Hypothalamus (tissue), 51 donors: ENCODE measurements at regions not wholly inside any gene's neighbourhood (a gene's known extent, or its start where the extent isn't known, plus 50 kb on each side); places are given as distances from the start of the nearest gene placed in this dataset.
"Not testable (repeated sequence)": the region's sequence is repeated elsewhere in the genome, so short reads cannot be mapped to it uniquely, and the experiment has no call there.

Experiments used
- DNase-seq, 51 donors: peaks; one replicate each; lab custom pipeline; 2025; lab: John Stamatoyannopoulos, UW

GRCh38 chr1:194503209-194503608, 1316.8 kb upstream of the B3GALT2 start:
- no peak for DNase-seq

DNA sequence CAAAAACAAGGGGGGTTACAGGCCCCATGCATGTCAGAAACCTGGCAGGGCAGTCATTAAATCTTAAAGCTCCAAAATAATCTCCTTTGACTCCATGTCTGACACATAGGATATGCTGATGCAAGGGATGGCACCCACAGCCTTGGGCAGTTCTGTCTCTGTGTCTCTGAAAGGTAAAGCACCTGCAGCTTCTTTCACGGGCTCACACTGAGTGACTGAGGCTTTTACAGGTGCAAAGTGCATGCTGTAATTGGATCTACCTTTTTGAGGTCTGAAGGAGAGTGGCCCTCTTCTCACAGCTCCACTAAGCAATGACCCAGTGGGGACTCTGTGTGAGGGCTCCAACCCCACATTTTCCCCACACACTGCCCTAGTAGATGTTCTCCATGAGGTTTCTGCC, 1309.0 kb upstream of the B3GALT2 start:
- DNase-seq = no peak

GRCh38 chr1:194487172-194487571, 1300.8 kb upstream of the B3GALT2 start:
- no peak for DNase-seq

GRCh38 chr1:194485432-194485831, 1299.0 kb upstream of the B3GALT2 start:
- DNase-seq = no peak

DNA sequence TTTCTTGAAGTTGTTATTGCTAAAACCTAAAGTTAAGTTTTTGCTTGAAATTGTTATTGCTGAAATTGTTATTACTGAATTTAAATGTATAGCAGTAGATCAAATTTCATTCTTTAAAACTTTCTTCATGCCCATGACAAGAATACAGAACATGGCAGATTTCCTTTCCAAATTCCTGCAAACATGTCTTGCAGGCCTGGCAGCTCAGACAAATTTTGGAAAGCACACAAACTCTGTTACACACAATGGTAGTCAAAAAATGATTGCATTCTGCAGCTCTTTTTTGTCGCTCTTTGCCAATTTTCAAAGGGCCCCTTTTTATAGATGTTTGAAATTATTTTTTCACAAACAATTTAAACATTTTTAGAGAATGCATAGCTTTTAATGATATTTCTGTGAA, 1292.3 kb upstream of the B3GALT2 start:
- DNase-seq = no peak

DNA sequence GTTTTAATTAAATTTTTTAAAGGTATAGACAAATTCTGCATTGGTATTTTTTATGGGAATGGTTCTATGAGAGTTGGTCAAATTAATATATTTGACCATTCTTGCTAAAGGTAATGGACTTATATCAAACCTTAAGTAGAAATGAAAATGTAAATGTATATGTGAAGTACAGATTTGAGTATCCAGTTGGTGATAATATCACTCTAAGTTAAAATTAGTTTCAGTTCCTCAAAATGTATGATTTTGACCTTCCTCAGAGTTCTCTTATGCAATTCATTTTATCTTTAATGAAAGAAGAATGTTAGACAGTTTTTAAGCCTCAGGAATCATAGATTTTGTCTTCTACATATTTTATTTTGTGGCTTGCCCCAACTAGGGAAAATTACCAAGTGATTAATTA, 1291.5 kb upstream of the B3GALT2 start:
- DNase-seq = no peak

DNA sequence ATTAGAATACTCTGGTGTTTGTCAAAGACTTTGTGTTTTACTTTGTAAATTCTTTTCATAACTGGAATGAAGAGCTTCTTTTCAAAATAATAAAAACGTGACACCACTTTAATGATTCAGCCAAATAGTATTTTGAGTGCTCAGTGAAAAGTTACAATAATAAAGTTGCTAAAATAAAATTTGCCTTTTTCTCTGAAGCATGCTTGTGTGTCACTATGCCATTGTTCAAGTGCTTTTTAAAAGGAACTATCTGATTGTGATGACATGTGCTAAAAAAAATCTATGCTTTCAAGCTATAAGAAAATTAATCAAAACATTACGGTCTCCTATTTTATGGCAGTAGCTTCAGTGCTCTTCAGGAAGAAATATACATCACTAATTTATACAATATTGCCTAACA, 1290.5 kb upstream of the B3GALT2 start:
- no peak for DNase-seq

DNA sequence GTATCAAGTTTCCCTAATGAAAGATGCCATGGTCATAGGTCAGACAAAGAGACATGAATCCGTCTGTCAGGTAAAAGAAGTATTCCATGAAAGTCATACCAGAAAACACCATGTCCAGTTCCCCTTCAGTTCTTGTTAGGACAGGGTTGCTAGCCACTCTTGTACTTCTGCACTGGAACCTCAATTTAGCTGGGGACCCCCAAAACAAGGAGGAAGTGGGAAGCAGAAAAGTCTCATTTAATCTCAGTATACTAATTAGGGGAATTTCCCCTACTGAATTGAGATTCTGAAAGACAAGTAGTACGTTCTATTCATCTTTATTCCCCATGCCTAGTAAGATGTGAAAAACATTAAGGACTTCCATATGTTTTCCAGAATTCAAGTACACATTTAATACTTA, 1289.9 kb upstream of the B3GALT2 start:
- DNase-seq = no peak

DNA sequence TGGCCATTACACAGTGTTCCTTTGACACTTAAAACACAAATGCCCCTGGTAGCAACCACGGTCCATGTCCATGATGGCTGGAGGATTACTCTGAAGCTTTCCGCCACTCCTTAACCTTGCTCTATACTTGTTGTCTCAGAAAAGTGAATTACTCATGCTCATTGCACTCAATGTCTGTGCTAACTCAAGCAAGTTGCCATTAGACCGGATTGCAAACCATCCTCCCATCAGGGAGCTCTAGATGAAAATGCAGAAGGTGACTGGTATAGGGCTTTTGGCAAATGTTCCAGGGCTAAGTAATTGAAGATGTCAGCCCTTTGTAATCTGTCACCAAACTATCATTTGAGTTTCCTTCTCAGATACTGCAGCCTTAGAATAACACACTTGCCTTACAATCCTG, 1288.3 kb upstream of the B3GALT2 start:
- DNase-seq = no peak

DNA sequence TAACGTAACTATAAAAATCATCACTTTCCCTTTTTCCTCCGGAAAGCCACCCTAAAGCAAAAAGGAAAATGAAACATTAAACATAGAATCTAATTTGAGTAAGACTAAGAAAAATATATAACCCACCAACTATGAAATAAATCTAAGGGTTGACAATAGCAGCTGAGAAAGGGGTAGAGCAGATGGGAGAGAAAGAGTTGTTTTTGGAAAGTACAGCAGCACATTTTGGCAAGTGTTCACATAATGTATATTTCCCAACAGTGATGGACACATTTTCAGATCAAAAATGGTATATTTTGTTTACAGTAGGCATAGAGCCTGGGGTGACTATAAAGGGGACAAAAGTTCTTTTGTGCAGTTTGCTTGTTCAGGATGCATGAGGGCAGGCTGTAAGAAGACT, 1287.4 kb upstream of the B3GALT2 start:
- DNase-seq = no peak

DNA sequence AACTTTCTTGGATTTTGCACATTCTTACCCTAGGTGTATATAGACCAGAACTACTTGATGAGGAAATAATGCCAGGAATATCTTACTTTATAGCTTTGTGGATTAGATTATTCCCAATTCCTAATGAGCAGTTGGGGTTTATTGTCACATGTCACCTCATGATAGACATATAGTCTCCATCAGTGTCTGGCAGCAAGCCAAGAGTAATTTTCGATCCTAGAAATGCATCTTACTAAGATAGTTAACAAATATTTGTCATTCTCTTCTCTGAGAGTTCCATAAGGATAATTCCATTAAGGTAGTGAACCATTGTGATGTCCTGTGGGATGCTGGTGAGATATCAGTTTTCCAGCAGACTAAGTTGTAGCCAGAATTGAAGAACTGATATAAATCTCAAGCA, 1282.9 kb upstream of the B3GALT2 start:
- DNase-seq = no peak

DNA sequence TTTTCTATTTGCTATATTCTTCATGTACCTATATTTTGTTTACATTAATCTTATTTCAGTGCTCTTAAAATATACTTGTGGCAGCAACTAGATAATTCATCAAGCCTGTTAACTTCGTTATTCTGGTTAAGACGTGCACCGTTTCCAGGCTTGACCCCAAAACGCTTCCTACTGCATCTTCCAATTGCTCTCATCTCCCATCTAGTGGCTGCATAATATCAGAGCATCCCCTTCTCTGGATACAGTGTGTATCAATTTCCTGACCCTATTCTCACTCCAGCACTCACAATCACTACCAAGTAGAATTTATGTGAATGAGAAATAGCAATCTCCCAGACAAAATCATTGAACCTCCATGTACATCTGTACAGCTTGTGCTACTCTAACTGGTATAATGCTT, 1280.3 kb upstream of the B3GALT2 start:
- DNase-seq = peak in 4 of 51 donors; percentile 0 to 28 (median 8)

GRCh38 chr1:194447636-194448035, 1261.2 kb upstream of the B3GALT2 start:
- DNase-seq = no peak

GRCh38 chr1:194445244-194445643, 1258.8 kb upstream of the B3GALT2 start:
- DNase-seq = no peak

- DNase-seq = peak in 9 of 51 donors; percentile 1 to 64 (median 4)
Observed at GRCh38 chr1:194442901-194443575, 1256.6 kb upstream of the B3GALT2 start.

- no peak for DNase-seq
Observed at GRCh38 chr1:194437135-194437534, 1250.7 kb upstream of the B3GALT2 start.

DNA sequence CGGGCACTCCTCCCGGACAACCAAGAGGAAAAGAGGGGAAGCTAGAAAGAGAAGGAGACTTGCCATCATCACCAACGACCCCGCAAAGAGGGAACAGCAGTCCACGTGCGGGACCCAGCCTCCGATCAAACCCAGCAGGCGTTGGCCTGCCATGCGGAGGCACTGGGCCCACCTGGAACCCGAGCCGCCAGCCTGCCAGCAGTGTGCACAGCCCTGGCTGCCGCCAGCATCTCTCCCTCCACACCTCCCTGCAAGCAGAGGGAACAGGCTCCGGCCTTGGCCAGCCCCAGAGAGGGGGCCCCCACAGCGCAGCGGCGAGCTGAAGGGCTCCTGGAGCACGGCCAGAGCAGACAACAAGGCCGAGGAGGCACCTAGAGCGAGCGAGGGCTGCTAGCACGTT, 1244.7 kb upstream of the B3GALT2 start:
- DNase-seq = no peak

GRCh38 chr1:194420706-194421105, 1234.3 kb upstream of the B3GALT2 start:
- no peak for DNase-seq

DNA sequence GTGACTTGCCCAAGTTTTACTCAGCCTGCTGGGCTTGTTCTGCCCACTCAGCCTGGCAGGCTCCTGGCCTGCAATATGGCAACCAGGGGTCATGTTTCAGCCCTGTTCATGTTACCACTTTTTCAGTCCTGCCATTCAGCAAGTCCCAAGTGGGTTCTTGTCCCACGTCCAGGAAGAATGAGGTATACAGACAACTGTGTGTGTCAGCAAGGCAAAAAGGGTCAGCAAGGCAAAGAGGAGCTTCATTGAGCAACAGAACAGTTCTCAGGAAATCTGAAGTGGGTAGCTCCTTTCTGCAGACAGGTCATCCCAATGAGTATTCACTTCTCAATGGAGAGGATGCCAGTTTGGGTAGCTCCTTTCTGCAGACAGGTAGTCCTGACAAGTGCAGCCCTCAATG, 1233.3 kb upstream of the B3GALT2 start:
- no peak for DNase-seq

DNA sequence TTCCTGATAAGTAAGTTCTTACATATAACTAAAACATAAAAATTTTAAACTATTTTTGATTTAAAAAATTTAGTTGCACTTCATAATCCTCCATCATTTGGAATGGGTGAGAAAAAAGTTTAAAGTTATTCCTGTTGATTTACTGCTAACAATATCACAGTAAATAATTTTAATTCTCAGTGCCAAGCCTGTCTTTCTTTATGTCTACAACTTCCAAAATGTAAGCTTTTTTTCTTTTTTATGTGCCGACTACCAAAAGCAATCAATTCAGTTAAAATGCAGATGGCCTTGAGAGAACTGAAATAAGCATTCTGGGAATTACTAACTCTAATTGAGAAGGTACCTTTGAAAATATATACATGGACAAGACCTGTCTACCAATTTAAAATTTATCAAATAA, 1224.3 kb upstream of the B3GALT2 start:
- no peak for DNase-seq

- DNase-seq = not testable (repeated sequence)
Observed at GRCh38 chr1:194407238-194407637, 1220.8 kb upstream of the B3GALT2 start.

- DNase-seq = peak in 1 of 51 donors; percentile 43
Observed at GRCh38 chr1:194394676-194395075, 1208.3 kb upstream of the B3GALT2 start.

GRCh38 chr1:194387531-194387930, 1201.1 kb upstream of the B3GALT2 start:
- DNase-seq = no peak
